Non-pigmented ciliary epithelial cell (primary cell): ENCODE measurements at regions not wholly inside any gene's neighbourhood (a gene's known extent, or its start where the extent isn't known, plus 50 kb on each side); places are given as distances from the start of the nearest gene placed in this dataset.
"Not testable (repeated sequence)": the region's sequence is repeated elsewhere in the genome, so short reads cannot be mapped to it uniquely, and the experiment has no call there.

Experiments
- DNase-seq: peaks from one replicate; pipeline ENCODE4 v3.0.0-alpha.2; 2010; ENCODE audit warnings: low read depth

- DNase-seq = no peak
These were observed 59.1 kb upstream of the PTPN1 start for GRCh38 chr20:50450881-50451752.

GRCh38 chr20:50451792-50452425 is 58.3 kb upstream of the PTPN1 start:
- DNase-seq = not testable (repeated sequence)

GRCh38 chr20:50453533-50454244 is 56.5 kb upstream of the PTPN1 start:
- no peak for DNase-seq

GRCh38 chr20:50455245-50455644 is 54.9 kb upstream of the PTPN1 start:
- not testable (repeated sequence) for DNase-seq

- DNase-seq = no peak
These were observed 54.3 kb upstream of the PTPN1 start for GRCh38 chr20:50455656-50456451.

- no peak for DNase-seq
These were observed 53.5 kb upstream of the PTPN1 start for GRCh38 chr20:50456452-50457324.

GRCh38 chr20:50459124-50459918 is 50.9 kb upstream of the PTPN1 start:
- DNase-seq = no peak

- DNase-seq = no peak
These were observed 50.0 kb upstream of the PTPN1 start for GRCh38 chr20:50460115-50460607.
